Left lung (tissue), 4 donors: ENCODE measurements at regions not wholly inside any gene's neighbourhood (a gene's known extent, or its start where the extent isn't known, plus 50 kb on each side); places are given as distances from the start of the nearest gene placed in this dataset.
"Not testable (repeated sequence)": the region's sequence is repeated elsewhere in the genome, so short reads cannot be mapped to it uniquely, and the experiment has no call there.

Source experiments
- ATAC-seq: fragments of 200-7000 bp; cut with Tn5 transposase; one replicate; pipeline ENCODE4 v1.9.1; 2020; ENCODE audit warnings: moderate library complexity
- DNase-seq, 4 donors: peaks; one replicate each; pipeline ENCODE4 v3.0.0-alpha.2; 2013 to 2020
- H3K27ac ChIP-seq, 2 donors: fragments of 200-600 bp; sonication (generic) in 1 of 2; one replicate each; pipeline versions ENCODE4 v1.5.0 to v1.8.0; 2020 to 2021
- H3K27me3 ChIP-seq, 2 donors: fragments of 200-600 bp; sonication (generic) in 1 of 2; one replicate each; pipeline versions ENCODE4 v1.5.0 to v1.8.0; 2020 to 2021
- H3K36me3 ChIP-seq, 2 donors: fragments of 200-600 bp; sonication (generic) in 1 of 2; one replicate each; pipeline versions ENCODE4 v1.5.0 to v1.8.0; 2020 to 2021
- H3K4me1 ChIP-seq, 2 donors: fragments of 200-600 bp; one replicate each; pipeline ENCODE4 v1.8.0; 2021
- H3K4me3 ChIP-seq, 2 donors: fragments of 200-600 bp; sonication (generic) in 1 of 2; one replicate each; pipeline versions ENCODE4 v1.5.0 to v1.8.0; 2020 to 2021; ENCODE audit warnings: mild to moderate bottlenecking in 1 of 2
- H3K9me3 ChIP-seq, 2 donors: fragments of 200-600 bp; sonication (generic) in 1 of 2; one replicate each; pipeline versions ENCODE4 v1.5.0 to v1.8.0; 2020 to 2021
- CTCF ChIP-seq, 2 donors: fragments of 200-600 bp; sonication (generic) in 1 of 2; IDR thresholded peaks; one replicate each; pipeline versions ENCODE4 v1.5.0 to v1.8.0; 2021; ENCODE audit warnings: antibody characterized with exemption in 2 of 2
- intact Hi-C, 2 donors: fragments of 100-400 bp; cut with DNase I; formaldehyde crosslinking; loops; one replicate each; pipeline versions ENCODE4 v1.11.2 to v1.14.2; 2022
- donor health status: DM: no; HTN: yes; CAD: no.
- donor health status: DM: no; HTN: no; CAD: no.

- H3K9me3 ChIP-seq: no peaks in the 10 kb centered on the region
- no peak overlapping the region for H3K27ac ChIP-seq
Measured at GRCh38 chr9:84076384-84076783, 95.8 kb downstream of the RMI1 start.

GRCh38 chr9:84077816-84078215 is 97.2 kb downstream of the RMI1 start:
- H3K27ac ChIP-seq, DNase-seq, H3K9me3 ChIP-seq, H3K27me3 ChIP-seq, ATAC-seq, H3K36me3 ChIP-seq, H3K4me3 ChIP-seq, intact Hi-C loops, H3K4me1 ChIP-seq: not testable (repeated sequence)

More at GRCh38 chr9:84076384-84076783, 95.8 kb downstream of the RMI1 start:
- Histone ChIP-seq H3K4me3 (no peak overlapping the region), H3K36me3 (no peaks in the 10 kb centered on the region), H3K4me1 (no peaks in the 10 kb centered on the region), H3K27me3 (no peaks in the 10 kb centered on the region)
- no peak for ATAC-seq
- no peak for TF ChIP-seq CTCF (IDR thresholded peaks at IDR 0.05)
- DNase-seq: no peak
- intact Hi-C loops: no loop called here

- TF ChIP-seq CTCF (IDR thresholded peaks at IDR 0.05): no peak
- intact Hi-C loops: no loop called here
- no peaks in the 10 kb centered on the region for H3K9me3 ChIP-seq
- no peak overlapping the region for H3K4me3 ChIP-seq
- no peaks in the 10 kb centered on the region for H3K27me3 ChIP-seq
- no peaks in the 10 kb centered on the region for H3K4me1 ChIP-seq
- no peaks in the 10 kb centered on the region for H3K36me3 ChIP-seq
- DNase-seq (no peak), ATAC-seq (no peak)
- H3K27ac ChIP-seq: no peak overlapping the region
Measured at GRCh38 chr9:84079994-84080393, 99.4 kb downstream of the RMI1 start.

GRCh38 chr9:84101964-84102632 is 121.5 kb downstream of the RMI1 start:
- Histone ChIP-seq H3K27ac (no peak overlapping the region), H3K4me3 (no peak overlapping the region), H3K36me3 (no peaks in the 10 kb centered on the region), H3K9me3 (no peaks in the 10 kb centered on the region), H3K27me3 (peaks cover 17 to 32% of the 10 kb centered on the region in 2 donors), H3K4me1 (no peaks in the 10 kb centered on the region)
- DNase-seq (peak in 1 of 4 donors; percentile 74), ATAC-seq (no peak)
- intact Hi-C loops: no loop called here
- TF ChIP-seq CTCF (IDR thresholded peaks at IDR 0.05): no peak

GRCh38 chr9:84103651-84104377 is 123.2 kb downstream of the RMI1 start:
- Histone ChIP-seq H3K9me3 (no peaks in the 10 kb centered on the region), H3K4me3 (no peak overlapping the region), H3K27me3 (peaks cover 17 to 32% of the 10 kb centered on the region in 2 donors), H3K27ac (no peak overlapping the region), H3K36me3 (no peaks in the 10 kb centered on the region), H3K4me1 (no peaks in the 10 kb centered on the region)
- TF ChIP-seq CTCF (IDR thresholded peaks at IDR 0.05): no peak
- ATAC-seq (no peak), DNase-seq (no peak)
- intact Hi-C loops: no loop called here
